ENCODE measurements at regions not wholly inside any gene's neighbourhood (a gene's known extent, or its start where the extent isn't known, plus 50 kb on each side); places are given as distances from the start of the nearest gene placed in this dataset.

DNA sequence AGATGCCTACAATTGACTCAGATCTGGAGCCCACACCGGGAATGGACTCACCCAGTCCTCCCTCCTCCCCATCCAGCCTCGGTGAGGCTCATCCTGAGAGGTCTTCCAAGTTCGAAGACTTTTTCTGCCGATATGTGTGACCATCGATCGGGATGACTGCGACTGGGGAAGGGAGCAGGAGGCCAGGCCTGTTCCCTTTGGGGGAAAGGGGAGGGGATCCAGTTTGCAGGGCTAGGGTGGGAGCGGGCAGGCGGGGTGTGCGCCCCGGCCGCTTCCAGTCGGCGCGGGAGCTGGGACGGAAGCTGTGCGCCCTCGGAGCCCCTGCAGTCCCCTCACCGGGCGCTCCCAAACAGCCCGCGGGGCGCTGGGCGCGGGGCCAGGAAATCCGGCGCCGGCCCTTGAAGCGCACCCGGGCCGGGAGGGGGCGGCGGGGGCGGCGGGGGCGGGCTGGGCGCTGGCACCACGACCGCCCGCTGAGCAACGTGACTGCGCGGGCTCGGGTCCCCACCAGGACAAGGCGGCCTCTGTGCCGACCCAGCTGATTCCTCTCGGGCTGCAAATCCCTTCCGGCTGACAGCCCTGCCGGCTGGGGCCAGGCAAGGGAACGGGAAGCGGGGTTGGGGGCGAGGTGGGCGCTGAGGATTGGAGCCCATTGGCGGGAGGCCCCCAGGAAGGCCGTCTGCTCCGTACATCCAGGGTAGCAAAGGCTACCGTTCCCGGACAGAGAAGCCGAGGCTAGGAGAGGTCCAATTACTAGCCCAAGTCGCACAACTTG lies 103.9 kb downstream of the EBNA1BP2 start:
- Histone ChIP-seq H3K79me2 (replicated peaks; ENCODE audit: insufficient read depth) (no peaks in the 10 kb centered on the region), H2AFZ (peak overlapping the region; percentile 97), H3K36me3 (ENCODE audit: insufficient read depth) (no peaks in the 10 kb centered on the region), H4K20me1 (replicated peaks; ENCODE audit: insufficient read depth) (no peaks in the 10 kb centered on the region), H3K9me2 (ENCODE audit: insufficient read depth) (peaks cover 4% of the 10 kb centered on the region; the same call in 1 of the 2 replicates), H3K27me3 (ENCODE audit: insufficient read depth) (peaks cover 12% of the 10 kb centered on the region; the same call in 1 of the 2 replicates), H3K4me3 (peak overlapping the region; percentile 44; the same call in 1 of the 2 replicates), H3K4me1 (ENCODE audit: insufficient read depth) (peaks cover 22% of the 10 kb centered on the region), H3F3A (replicated peaks; ENCODE audit: low read depth) (peaks cover 10% of the 10 kb centered on the region; the same call in 1 of the 2 replicates), H3K4me2 (peak overlapping the region; percentile 75), H3K27ac (ENCODE audit: low read depth) (peak overlapping the region; percentile 39; the same call in 1 of the 2 replicates)
- DNase-seq (ENCODE audit: low spot score) = peak; percentile 76
- H3K9me3 Mint-ChIP-seq = no peaks in the 10 kb centered on the region; the same call in 2 of the 3 replicates
- ATAC-seq = peak; percentile 68
- H3K27ac Mint-ChIP-seq = no peak overlapping the region
- H3K36me3 Mint-ChIP-seq (ENCODE audit: low read depth) = no peaks in the 10 kb centered on the region
- peaks cover 24% of the 10 kb centered on the region for H3K4me1 Mint-ChIP-seq
- peaks cover 6% of the 10 kb centered on the region for H3K27me3 Mint-ChIP-seq (ENCODE audit: insufficient read depth, low read depth, poor library complexity)
- no peak for TF ChIP-seq EZH2phosphoT487 (IDR thresholded peaks at IDR 0.05; ENCODE audit: unreplicated experiment)
- no peak for TF ChIP-seq NANOG (IDR thresholded peaks at IDR 0.05; ENCODE audit: borderline replicate concordance)
- 0 out of 2 replicates have a peak, but pooled peaks have one; percentile 14 for TF ChIP-seq POLR2AphosphoS5 (IDR thresholded peaks at IDR 0.05; ENCODE audit: low read depth)
- TF ChIP-seq JUNB (IDR thresholded peaks at IDR 0.05; ENCODE audit: unreplicated experiment) = no peak
- no peak for TF ChIP-seq ETS1 (IDR thresholded peaks at IDR 0.05)
- no peak for TF ChIP-seq ZNF331 (CRISPR knock-in tag; IDR thresholded peaks at IDR 0.05; ENCODE audit: low read depth)
- H3K4me3 Mint-ChIP-seq = no peak overlapping the region

DNA sequence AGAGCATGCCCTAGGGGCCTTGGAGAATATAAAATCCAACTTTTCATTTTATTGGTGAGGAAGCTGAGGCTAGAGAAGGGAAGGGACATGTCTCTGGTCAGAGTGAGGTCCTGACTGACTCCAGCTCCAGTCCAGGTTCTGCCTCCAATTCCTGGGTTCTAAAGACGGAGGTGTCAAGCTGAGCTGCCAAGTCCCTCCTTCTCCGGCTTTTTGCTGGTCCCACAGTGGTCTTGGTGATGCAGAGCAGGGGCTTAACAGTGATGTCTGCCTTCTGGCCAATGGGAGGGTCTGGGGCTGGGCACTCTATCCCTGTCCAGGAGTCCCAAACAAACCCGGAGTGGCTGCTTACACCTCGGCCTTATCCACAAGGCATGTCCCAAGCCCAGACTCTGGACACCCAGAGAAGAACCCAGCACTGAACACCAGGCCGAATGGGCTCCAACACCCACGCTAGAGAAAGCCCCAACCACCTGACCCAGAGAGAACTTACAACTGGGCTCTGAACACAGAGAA lies 104.8 kb downstream of the EBNA1BP2 start:
- H2AFZ ChIP-seq = peak overlapping the region; percentile 97; the same call in 1 of the 2 replicates
- no peaks in the 10 kb centered on the region for H3K36me3 ChIP-seq (ENCODE audit: insufficient read depth)
- Mint-ChIP-seq H3K4me1 (peaks cover 24% of the 10 kb centered on the region), H3K36me3 (ENCODE audit: low read depth) (no peaks in the 10 kb centered on the region), H3K27me3 (ENCODE audit: insufficient read depth, low read depth, poor library complexity) (peaks cover 6% of the 10 kb centered on the region), H3K9me3 (no peaks in the 10 kb centered on the region; the same call in 2 of the 3 replicates), H3K4me3 (no peak overlapping the region), H3K27ac (no peak overlapping the region)
- no peaks in the 10 kb centered on the region for H4K20me1 ChIP-seq (replicated peaks; ENCODE audit: insufficient read depth)
- ATAC-seq (no peak), DNase-seq (ENCODE audit: low spot score) (no peak)
- H3K9me2 ChIP-seq (ENCODE audit: insufficient read depth) = peaks cover 4% of the 10 kb centered on the region; the same call in 1 of the 2 replicates
- H3K4me3 ChIP-seq = no peak overlapping the region
- peaks cover 22% of the 10 kb centered on the region for H3K4me1 ChIP-seq (ENCODE audit: insufficient read depth)
- H3F3A ChIP-seq (replicated peaks; ENCODE audit: low read depth) = peaks cover 10% of the 10 kb centered on the region; the same call in 1 of the 2 replicates
- no peaks in the 10 kb centered on the region for H3K79me2 ChIP-seq (replicated peaks; ENCODE audit: insufficient read depth)
- no peak overlapping the region for H3K27ac ChIP-seq (ENCODE audit: low read depth)
- H3K4me2 ChIP-seq = 0 out of 2 replicates have a peak overlapping the region, but pooled peaks have one; percentile 75
- H3K27me3 ChIP-seq (ENCODE audit: insufficient read depth) = peaks cover 12% of the 10 kb centered on the region; the same call in 1 of the 2 replicates
- TF ChIP-seq ETS1 (IDR thresholded peaks at IDR 0.05) (no peak), CTCF (conservative IDR thresholded peaks at IDR 0.05; ENCODE audit: low read depth in 2 of 2) (no peak), STAT1 (IDR thresholded peaks at IDR 0.05; ENCODE audit: unreplicated experiment) (no peak), JUNB (IDR thresholded peaks at IDR 0.05; ENCODE audit: unreplicated experiment) (no peak)
- TF ChIP-seq, protein P1, sequence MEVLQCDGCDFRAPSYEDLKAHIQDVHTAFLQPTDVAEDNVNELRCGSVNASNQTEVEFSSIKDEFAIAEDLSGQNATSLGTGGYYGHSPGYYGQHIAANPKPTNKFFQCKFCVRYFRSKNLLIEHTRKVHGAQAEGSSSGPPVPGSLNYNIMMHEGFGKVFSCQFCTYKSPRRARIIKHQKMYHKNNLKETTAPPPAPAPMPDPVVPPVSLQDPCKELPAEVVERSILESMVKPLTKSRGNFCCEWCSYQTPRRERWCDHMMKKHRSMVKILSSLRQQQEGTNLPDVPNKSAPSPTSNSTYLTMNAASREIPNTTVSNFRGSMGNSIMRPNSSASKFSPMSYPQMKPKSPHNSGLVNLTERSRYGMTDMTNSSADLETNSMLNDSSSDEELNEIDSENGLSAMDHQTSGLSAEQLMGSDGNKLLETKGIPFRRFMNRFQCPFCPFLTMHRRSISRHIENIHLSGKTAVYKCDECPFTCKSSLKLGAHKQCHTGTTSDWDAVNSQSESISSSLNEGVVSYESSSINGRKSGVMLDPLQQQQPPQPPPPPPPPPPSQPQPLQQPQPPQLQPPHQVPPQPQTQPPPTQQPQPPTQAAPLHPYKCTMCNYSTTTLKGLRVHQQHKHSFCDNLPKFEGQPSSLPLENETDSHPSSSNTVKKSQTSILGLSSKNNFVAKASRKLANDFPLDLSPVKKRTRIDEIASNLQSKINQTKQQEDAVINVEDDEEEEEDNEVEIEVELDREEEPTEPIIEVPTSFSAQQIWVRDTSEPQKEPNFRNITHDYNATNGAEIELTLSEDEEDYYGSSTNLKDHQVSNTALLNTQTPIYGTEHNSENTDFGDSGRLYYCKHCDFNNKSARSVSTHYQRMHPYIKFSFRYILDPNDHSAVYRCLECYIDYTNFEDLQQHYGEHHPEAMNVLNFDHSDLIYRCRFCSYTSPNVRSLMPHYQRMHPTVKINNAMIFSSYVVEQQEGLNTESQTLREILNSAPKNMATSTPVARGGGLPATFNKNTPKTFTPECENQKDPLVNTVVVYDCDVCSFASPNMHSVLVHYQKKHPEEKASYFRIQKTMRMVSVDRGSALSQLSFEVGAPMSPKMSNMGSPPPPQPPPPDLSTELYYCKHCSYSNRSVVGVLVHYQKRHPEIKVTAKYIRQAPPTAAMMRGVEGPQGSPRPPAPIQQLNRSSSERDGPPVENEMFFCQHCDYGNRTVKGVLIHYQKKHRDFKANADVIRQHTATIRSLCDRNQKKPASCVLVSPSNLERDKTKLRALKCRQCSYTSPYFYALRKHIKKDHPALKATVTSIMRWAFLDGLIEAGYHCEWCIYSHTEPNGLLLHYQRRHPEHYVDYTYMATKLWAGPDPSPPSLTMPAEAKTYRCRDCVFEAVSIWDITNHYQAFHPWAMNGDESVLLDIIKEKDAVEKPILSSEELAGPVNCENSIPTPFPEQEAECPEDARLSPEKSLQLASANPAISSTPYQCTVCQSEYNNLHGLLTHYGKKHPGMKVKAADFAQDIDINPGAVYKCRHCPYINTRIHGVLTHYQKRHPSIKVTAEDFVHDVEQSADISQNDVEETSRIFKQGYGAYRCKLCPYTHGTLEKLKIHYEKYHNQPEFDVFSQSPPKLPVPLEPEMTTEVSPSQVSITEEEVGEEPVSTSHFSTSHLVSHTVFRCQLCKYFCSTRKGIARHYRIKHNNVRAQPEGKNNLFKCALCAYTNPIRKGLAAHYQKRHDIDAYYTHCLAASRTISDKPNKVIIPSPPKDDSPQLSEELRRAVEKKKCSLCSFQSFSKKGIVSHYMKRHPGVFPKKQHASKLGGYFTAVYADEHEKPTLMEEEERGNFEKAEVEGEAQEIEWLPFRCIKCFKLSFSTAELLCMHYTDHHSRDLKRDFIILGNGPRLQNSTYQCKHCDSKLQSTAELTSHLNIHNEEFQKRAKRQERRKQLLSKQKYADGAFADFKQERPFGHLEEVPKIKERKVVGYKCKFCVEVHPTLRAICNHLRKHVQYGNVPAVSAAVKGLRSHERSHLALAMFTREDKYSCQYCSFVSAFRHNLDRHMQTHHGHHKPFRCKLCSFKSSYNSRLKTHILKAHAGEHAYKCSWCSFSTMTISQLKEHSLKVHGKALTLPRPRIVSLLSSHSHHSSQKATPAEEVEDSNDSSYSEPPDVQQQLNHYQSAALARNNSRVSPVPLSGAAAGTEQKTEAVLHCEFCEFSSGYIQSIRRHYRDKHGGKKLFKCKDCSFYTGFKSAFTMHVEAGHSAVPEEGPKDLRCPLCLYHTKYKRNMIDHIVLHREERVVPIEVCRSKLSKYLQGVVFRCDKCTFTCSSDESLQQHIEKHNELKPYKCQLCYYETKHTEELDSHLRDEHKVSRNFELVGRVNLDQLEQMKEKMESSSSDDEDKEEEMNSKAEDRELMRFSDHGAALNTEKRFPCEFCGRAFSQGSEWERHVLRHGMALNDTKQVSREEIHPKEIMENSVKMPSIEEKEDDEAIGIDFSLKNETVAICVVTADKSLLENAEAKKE (CRISPR knock-in tag; IDR thresholded peaks at IDR 0.05) = no peak
